K562 (cell line): ENCODE measurements at regions not wholly inside any gene's neighbourhood (a gene's known extent, or its start where the extent isn't known, plus 50 kb on each side); places are given as distances from the start of the nearest gene placed in this dataset.

Experiments used
- ETV6 ChIP-seq, 3 experiments: fragments of 150-350 bp in 1 of 3; sonication (generic) in 1 of 3; formaldehyde crosslinking in 1 of 3; IDR thresholded peaks; 2 replicates each; pipeline versions ENCODE4 v1.6.1 to v1.8.0; 2014 to 2022; ENCODE audit warnings: borderline replicate concordance in 2 of 3, low read depth in 2 of 3, antibody characterized with exemption in 1 of 3, low read length in 1 of 3, mild to moderate bottlenecking in 1 of 3, missing genetic modification reagents in 1 of 3
- FOXM1 ChIP-seq, 2 experiments: fragments of 450-650 bp in 1 of 2; sonication (generic) in 1 of 2; formaldehyde crosslinking in 1 of 2; IDR thresholded peaks; 2 replicates each; pipeline versions ENCODE4 v1.6.1 to v1.9.0; 2017 to 2022; ENCODE audit warnings: low read depth in 2 of 2, mild to moderate bottlenecking in 2 of 2, missing genetic modification reagents in 1 of 2, moderate library complexity in 1 of 2
- MAFK ChIP-seq: IDR thresholded peaks from 2 replicates; pipeline ENCODE4 v1.6.1; 2011; ENCODE audit warnings: low read length, improper control_type of control experiment
- NFYB ChIP-seq: IDR thresholded peaks from 2 replicates; pipeline ENCODE4 v1.6.1; 2011; ENCODE audit warnings: mild to moderate bottlenecking, moderate library complexity; ENCODE audit not compliant: insufficient read length; ENCODE audit errors: extremely low read depth
- POLR2AphosphoS5 ChIP-seq: IDR thresholded peaks from 2 replicates; pipeline ENCODE4 v1.6.1; 2011; ENCODE audit warnings: mild to moderate bottlenecking, low read depth, low read length, moderate library complexity; ENCODE audit not compliant: control insufficient read depth, insufficient read depth
- POLR3G ChIP-seq: IDR thresholded peaks from 2 replicates; pipeline ENCODE4 v1.6.1; 2011; ENCODE audit not compliant: insufficient read length, insufficient replicate concordance; ENCODE audit errors: extremely low read depth
- TCF7L2 ChIP-seq: fragments of 150-350 bp; IDR thresholded peaks from 2 replicates; pipeline ENCODE4 v1.6.1; 2016; ENCODE audit warnings: low read depth, mild to moderate bottlenecking, low read length, moderate library complexity
- ZNF121 ChIP-seq: sonication (generic); formaldehyde crosslinking; conservative IDR thresholded peaks from 2 replicates; pipeline ENCODE4 v1.8.0; 2022; ENCODE audit warnings: missing genetic modification reagents
- ZNF232 ChIP-seq: sonication (generic); formaldehyde crosslinking; IDR thresholded peaks from 2 replicates; pipeline ENCODE4 v1.8.0; 2022; ENCODE audit warnings: mild to moderate bottlenecking, missing genetic modification reagents
- TF ChIP-seq, protein P1 (sequence below), 2 experiments: fragments of 450-650 bp; formaldehyde crosslinking in 1 of 2; IDR thresholded peaks; 2 replicates each; pipeline versions ENCODE4 v1.4.0 to v1.6.1; 2014 to 2020; ENCODE audit warnings: mild to moderate bottlenecking in 2 of 2, borderline replicate concordance in 1 of 2, low read depth in 1 of 2
- TF ChIP-seq, protein P2 (sequence below), 2 experiments: fragments of 200-800 bp in 1 of 2; sonication (Bioruptor generic) in 1 of 2; sonication (generic) in 1 of 2; formaldehyde crosslinking in 1 of 2; IDR thresholded peaks in 1 of 2; conservative IDR thresholded peaks in 1 of 2; 2 replicates each; pipeline versions ENCODE4 v1.5.0 to v1.6.1; 2016 to 2020; ENCODE audit warnings: missing compliant biosample characterization in 1 of 2, missing genetic modification characterization in 1 of 2, missing genetic modification reagents in 1 of 2

DNA sequence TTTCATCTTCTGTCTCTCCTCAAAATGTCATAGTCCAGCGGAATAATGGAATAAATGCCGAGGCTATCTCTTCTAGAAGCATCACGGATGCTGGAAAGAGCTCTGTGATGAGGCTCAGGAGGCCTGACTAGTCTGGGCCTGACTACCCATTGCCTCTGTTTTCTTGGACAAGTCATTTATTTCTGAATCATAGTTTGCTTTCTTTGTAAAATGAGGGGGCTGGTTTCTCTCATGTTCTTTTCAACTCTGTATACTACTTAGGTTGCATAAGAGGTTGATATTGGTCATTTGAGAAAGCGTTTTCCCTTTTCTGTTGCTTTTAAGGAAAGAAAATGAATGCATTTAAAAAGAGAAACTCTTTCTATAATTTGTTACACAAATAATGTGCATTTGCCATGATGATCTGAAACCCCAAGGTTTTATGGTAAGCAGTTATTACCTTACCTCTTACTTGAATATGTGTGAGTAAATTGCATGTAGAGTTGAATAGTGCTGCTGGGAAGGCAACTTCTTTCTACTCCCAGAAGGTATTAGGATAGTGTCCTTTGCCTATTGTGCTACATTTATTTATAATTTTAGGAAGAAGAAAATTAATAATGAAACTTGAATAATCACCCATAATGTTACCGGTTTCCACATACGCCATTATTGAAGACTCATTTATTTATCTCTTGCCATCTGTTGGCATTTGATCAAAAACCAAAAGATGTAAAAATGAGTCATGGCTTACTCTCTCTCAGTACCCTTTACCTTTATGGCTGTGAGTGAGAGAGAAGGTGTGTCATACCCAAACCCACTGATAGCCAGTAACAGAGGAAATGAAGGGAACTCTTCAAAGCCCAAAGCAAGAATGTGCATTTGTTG lies 179.1 kb downstream of the FASLG start:
- TF ChIP-seq POLR2AphosphoS5 (no peak), ZNF121 (CRISPR knock-in tag) (no peak), TCF7L2 (no peak), ZNF232 (CRISPR knock-in tag) (no peak), ETV6 (IDR thresholded peaks at IDR 0.05; ENCODE audit: borderline replicate concordance in 1 of 2, low read depth in 2 of 2, low read length in 1 of 2) (no peak), ETV6 (CRISPR knock-in tag; IDR thresholded peaks at IDR 0.05; ENCODE audit: borderline replicate concordance) (no peak), NFYB (no peak), POLR3G (no peak), MAFK (no peak), FOXM1 (IDR thresholded peaks at IDR 0.05; ENCODE audit: low read depth) (no peak), FOXM1 (CRISPR knock-in tag; IDR thresholded peaks at IDR 0.05; ENCODE audit: low read depth) (no peak)
- TF ChIP-seq, protein P1, sequence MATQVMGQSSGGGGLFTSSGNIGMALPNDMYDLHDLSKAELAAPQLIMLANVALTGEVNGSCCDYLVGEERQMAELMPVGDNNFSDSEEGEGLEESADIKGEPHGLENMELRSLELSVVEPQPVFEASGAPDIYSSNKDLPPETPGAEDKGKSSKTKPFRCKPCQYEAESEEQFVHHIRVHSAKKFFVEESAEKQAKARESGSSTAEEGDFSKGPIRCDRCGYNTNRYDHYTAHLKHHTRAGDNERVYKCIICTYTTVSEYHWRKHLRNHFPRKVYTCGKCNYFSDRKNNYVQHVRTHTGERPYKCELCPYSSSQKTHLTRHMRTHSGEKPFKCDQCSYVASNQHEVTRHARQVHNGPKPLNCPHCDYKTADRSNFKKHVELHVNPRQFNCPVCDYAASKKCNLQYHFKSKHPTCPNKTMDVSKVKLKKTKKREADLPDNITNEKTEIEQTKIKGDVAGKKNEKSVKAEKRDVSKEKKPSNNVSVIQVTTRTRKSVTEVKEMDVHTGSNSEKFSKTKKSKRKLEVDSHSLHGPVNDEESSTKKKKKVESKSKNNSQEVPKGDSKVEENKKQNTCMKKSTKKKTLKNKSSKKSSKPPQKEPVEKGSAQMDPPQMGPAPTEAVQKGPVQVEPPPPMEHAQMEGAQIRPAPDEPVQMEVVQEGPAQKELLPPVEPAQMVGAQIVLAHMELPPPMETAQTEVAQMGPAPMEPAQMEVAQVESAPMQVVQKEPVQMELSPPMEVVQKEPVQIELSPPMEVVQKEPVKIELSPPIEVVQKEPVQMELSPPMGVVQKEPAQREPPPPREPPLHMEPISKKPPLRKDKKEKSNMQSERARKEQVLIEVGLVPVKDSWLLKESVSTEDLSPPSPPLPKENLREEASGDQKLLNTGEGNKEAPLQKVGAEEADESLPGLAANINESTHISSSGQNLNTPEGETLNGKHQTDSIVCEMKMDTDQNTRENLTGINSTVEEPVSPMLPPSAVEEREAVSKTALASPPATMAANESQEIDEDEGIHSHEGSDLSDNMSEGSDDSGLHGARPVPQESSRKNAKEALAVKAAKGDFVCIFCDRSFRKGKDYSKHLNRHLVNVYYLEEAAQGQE (IDR thresholded peaks at IDR 0.05; ENCODE audit: borderline replicate concordance): no peak
- TF ChIP-seq, protein P1 (CRISPR knock-in tag; IDR thresholded peaks at IDR 0.05; ENCODE audit: low read depth): no peak
- TF ChIP-seq, protein P2, sequence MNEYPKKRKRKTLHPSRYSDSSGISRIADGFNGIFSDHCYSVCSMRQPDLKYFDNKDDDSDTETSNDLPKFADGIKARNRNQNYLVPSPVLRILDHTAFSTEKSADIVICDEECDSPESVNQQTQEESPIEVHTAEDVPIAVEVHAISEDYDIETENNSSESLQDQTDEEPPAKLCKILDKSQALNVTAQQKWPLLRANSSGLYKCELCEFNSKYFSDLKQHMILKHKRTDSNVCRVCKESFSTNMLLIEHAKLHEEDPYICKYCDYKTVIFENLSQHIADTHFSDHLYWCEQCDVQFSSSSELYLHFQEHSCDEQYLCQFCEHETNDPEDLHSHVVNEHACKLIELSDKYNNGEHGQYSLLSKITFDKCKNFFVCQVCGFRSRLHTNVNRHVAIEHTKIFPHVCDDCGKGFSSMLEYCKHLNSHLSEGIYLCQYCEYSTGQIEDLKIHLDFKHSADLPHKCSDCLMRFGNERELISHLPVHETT (CRISPR knock-in tag; conservative IDR thresholded peaks at IDR 0.05 in 1 of 2, IDR thresholded peaks at IDR 0.05 in 1 of 2): no peak
